ENCODE measurements at regions not wholly inside any gene's neighbourhood (a gene's known extent, or its start where the extent isn't known, plus 50 kb on each side); places are given as distances from the start of the nearest gene placed in this dataset.

GRCh38 chr15:35596285-35596684 lies 50.3 kb upstream of the DPH6 start:
- DNase-seq (ENCODE audit: low read depth in 2 of 2), result no peak

GRCh38 chr15:35602836-35603235 lies 56.9 kb upstream of the DPH6 start:
- no peak for DNase-seq (ENCODE audit: low read depth in 2 of 2)

GRCh38 chr15:35603301-35603700 lies 57.3 kb upstream of the DPH6 start:
- no peak for DNase-seq (ENCODE audit: low read depth in 2 of 2)

- DNase-seq (ENCODE audit: low read depth in 2 of 2), result no peak
Observed at GRCh38 chr15:35603856-35604255, 57.9 kb upstream of the DPH6 start.

- no peak for DNase-seq (ENCODE audit: low read depth in 2 of 2)
Observed at GRCh38 chr15:35605764-35606449, 59.9 kb upstream of the DPH6 start.

- no peak for DNase-seq (ENCODE audit: low read depth in 2 of 2)
Observed at GRCh38 chr15:35606450-35606779, 60.5 kb upstream of the DPH6 start.

- no peak for DNase-seq (ENCODE audit: low read depth in 2 of 2)
Observed at GRCh38 chr15:35616498-35617271, 70.7 kb upstream of the DPH6 start.

- no peak for DNase-seq (ENCODE audit: low read depth in 2 of 2)
Observed at GRCh38 chr15:35618260-35619188, 72.6 kb upstream of the DPH6 start.

- DNase-seq (ENCODE audit: low read depth in 2 of 2), result no peak
Observed at GRCh38 chr15:35622641-35623340, 76.8 kb upstream of the DPH6 start.

- DNase-seq (ENCODE audit: low read depth in 2 of 2), result no peak
Observed at GRCh38 chr15:35624881-35625280, 78.9 kb upstream of the DPH6 start.

- DNase-seq (ENCODE audit: low read depth in 2 of 2), result no peak
Observed at GRCh38 chr15:35626571-35627318, 80.8 kb upstream of the DPH6 start.

- no peak for DNase-seq (ENCODE audit: low read depth in 2 of 2)
Observed at GRCh38 chr15:35627696-35628095, 81.7 kb upstream of the DPH6 start.

- DNase-seq (ENCODE audit: low read depth in 2 of 2), result no peak
Observed at GRCh38 chr15:35629766-35630165, 83.8 kb upstream of the DPH6 start.

GRCh38 chr15:35630532-35630931 lies 84.6 kb upstream of the DPH6 start:
- no peak for DNase-seq (ENCODE audit: low read depth in 2 of 2)

- DNase-seq (ENCODE audit: low read depth in 2 of 2), result no peak
Observed at GRCh38 chr15:35630985-35631384, 85.0 kb upstream of the DPH6 start.

- no peak for DNase-seq (ENCODE audit: low read depth in 2 of 2)
Observed at GRCh38 chr15:35633677-35634076, 87.7 kb upstream of the DPH6 start.

- DNase-seq (ENCODE audit: low read depth in 2 of 2), result no peak
Observed at GRCh38 chr15:35646790-35647189, 100.8 kb upstream of the DPH6 start.

GRCh38 chr15:35647303-35647702 lies 101.3 kb upstream of the DPH6 start:
- DNase-seq (ENCODE audit: low read depth in 2 of 2), result no peak

GRCh38 chr15:35648941-35649340 lies 103.0 kb upstream of the DPH6 start:
- DNase-seq (ENCODE audit: low read depth in 2 of 2), result no peak

- DNase-seq (ENCODE audit: low read depth in 2 of 2), result no peak
Observed at GRCh38 chr15:35649575-35649974, 103.6 kb upstream of the DPH6 start.

GRCh38 chr15:35654332-35654731 lies 108.4 kb upstream of the DPH6 start:
- DNase-seq (ENCODE audit: low read depth in 2 of 2), result no peak
